IMR-90 (cell line): ENCODE measurements at regions not wholly inside any gene's neighbourhood (a gene's known extent, or its start where the extent isn't known, plus 50 kb on each side); places are given as distances from the start of the nearest gene placed in this dataset.

Source experiments
- ATAC-seq: fragments of 200-7000 bp; cut with Tn5 transposase; 2 replicates; pipeline ENCODE4 v1.9.1; 2020; ENCODE audit warnings: low read depth, mild to moderate bottlenecking, moderate library complexity
- BruUV-seq: library from RNA; stranded (reverse); fragments of 400-500 nt; replicated peaks from 2 replicates; lab custom pipeline; 2021; lab: Mats Ljungman, UMichigan
- CTCF ChIA-PET: fragments of 300-600 bp; formaldehyde crosslinking; extraction: SDS; loops from one replicate; lab custom pipeline; 2021; ENCODE audit warnings: antibody characterized with exemption; lab: Yijun Ruan, JAX
- POLR2A ChIA-PET: fragments of 300-600 bp; sonication (Branson Sonifier 250); formaldehyde crosslinking; loops from one replicate; lab custom pipeline; 2022; ENCODE audit warnings: antibody characterized with exemption; ENCODE audit not compliant: unreplicated experiment; lab: Charles Lee
- DNase-seq: peaks from one replicate; pipeline ENCODE4 v3.0.0; 2013
- H2AFZ ChIP-seq: replicated peaks from 2 replicates; pipeline ENCODE3; 2013; ENCODE audit warnings: low read length, mild to moderate bottlenecking; ENCODE audit not compliant: poor library complexity
- H2AK5ac ChIP-seq: 2 replicates; pipeline ENCODE4 v1.6.1; 2013; ENCODE audit warnings: low read depth, low read length, inconsistent platforms
- H2AK9ac ChIP-seq: replicated peaks from 2 replicates; pipeline ENCODE3; 2013; ENCODE audit warnings: mild to moderate bottlenecking, low read depth, low read length, moderate library complexity; ENCODE audit not compliant: poor library complexity
- H2BK120ac ChIP-seq: 2 replicates; pipeline ENCODE4 v1.6.1; 2013; ENCODE audit warnings: low read depth, low read length, inconsistent platforms
- H2BK15ac ChIP-seq: 3 replicates; pipeline ENCODE4 v1.6.1; 2013; ENCODE audit warnings: low read depth, low read length, inconsistent platforms
- H2BK20ac ChIP-seq: 2 replicates; pipeline ENCODE4 v1.6.1; 2013; ENCODE audit warnings: low read depth, mild to moderate bottlenecking, inconsistent platforms, low read length, moderate library complexity
- H2BK5ac ChIP-seq: 2 replicates; pipeline ENCODE4 v1.6.1; 2013; ENCODE audit warnings: mild to moderate bottlenecking, low read depth, low read length, inconsistent platforms; ENCODE audit not compliant: poor library complexity, severe bottlenecking
- H3K14ac ChIP-seq: replicated peaks from 2 replicates; pipeline ENCODE4 v1.6.1; 2013; ENCODE audit warnings: low read depth, low read length, inconsistent platforms
- H3K18ac ChIP-seq: 2 replicates; pipeline ENCODE4 v1.6.1; 2013; ENCODE audit warnings: low read depth, low read length, control low read depth
- H3K23ac ChIP-seq: 2 replicates; pipeline ENCODE4 v1.6.1; 2013; ENCODE audit warnings: low read depth, low read length, inconsistent platforms
- H3K27ac ChIP-seq: 2 replicates; pipeline ENCODE4 v1.5.1; 2013; ENCODE audit warnings: mild to moderate bottlenecking, control low read depth, low read length; ENCODE audit not compliant: insufficient read depth
- H3K27me3 ChIP-seq: 2 replicates; pipeline ENCODE4 v1.6.1; 2013; ENCODE audit warnings: low read length; ENCODE audit not compliant: control insufficient read depth, insufficient read depth
- H3K36me3 ChIP-seq: 2 replicates; pipeline ENCODE4 v1.6.1; 2013; ENCODE audit warnings: low read length, mixed read lengths; ENCODE audit not compliant: control insufficient read depth, insufficient read depth
- H3K4ac ChIP-seq: 2 replicates; pipeline ENCODE4 v1.6.1; 2013; ENCODE audit warnings: low read depth, low read length, inconsistent platforms
- H3K4me1 ChIP-seq: 2 replicates; pipeline ENCODE4 v1.6.1; 2013; ENCODE audit warnings: low read length, mixed read lengths; ENCODE audit not compliant: control insufficient read depth, insufficient read depth
- H3K4me2 ChIP-seq: 2 replicates; pipeline ENCODE4 v1.6.1; 2013; ENCODE audit warnings: low read depth, mild to moderate bottlenecking, control low read depth, low read length, moderate library complexity
- H3K4me3 ChIP-seq: 2 replicates; pipeline ENCODE4 v1.5.1; 2013; ENCODE audit warnings: low read depth, mild to moderate bottlenecking, control low read depth, low read length, moderate library complexity; ENCODE audit not compliant: insufficient read depth
- H3K56ac ChIP-seq: 2 replicates; pipeline ENCODE4 v1.6.1; 2013; ENCODE audit warnings: low read length, inconsistent platforms; ENCODE audit not compliant: insufficient read depth; ENCODE audit errors: extremely low read depth
- H3K79me1 ChIP-seq, 2 experiments: 2 replicates each; pipeline ENCODE4 v1.6.1; 2013; ENCODE audit warnings: low read length in 2 of 2, inconsistent platforms in 1 of 2, low read depth in 1 of 2
- H3K9ac ChIP-seq: 2 replicates; pipeline ENCODE4 v1.6.1; 2013; ENCODE audit warnings: low read depth, low read length, control low read depth
- H3K9me1 ChIP-seq: 2 replicates; pipeline ENCODE4 v1.6.1; 2013; ENCODE audit warnings: low read length, inconsistent platforms; ENCODE audit not compliant: insufficient read depth
- H3K9me3 ChIP-seq: 2 replicates; pipeline ENCODE4 v1.6.1; 2013; ENCODE audit warnings: low read length; ENCODE audit not compliant: control insufficient read depth, insufficient read depth
- H4K20me1 ChIP-seq: 2 replicates; pipeline ENCODE4 v1.6.1; 2013; ENCODE audit warnings: low read length, inconsistent platforms; ENCODE audit not compliant: insufficient read depth
- H4K5ac ChIP-seq: 2 replicates; pipeline ENCODE4 v1.6.1; 2013; ENCODE audit warnings: mild to moderate bottlenecking, low read depth, low read length, control low read depth
- H4K8ac ChIP-seq, 2 experiments: 2 replicates each; pipeline ENCODE4 v1.6.1; 2013; ENCODE audit warnings: low read depth in 2 of 2, low read length in 2 of 2, control low read depth in 1 of 2, inconsistent platforms in 1 of 2
- H4K91ac ChIP-seq: 2 replicates; pipeline ENCODE4 v1.6.1; 2013; ENCODE audit warnings: low read depth, low read length, inconsistent platforms; ENCODE audit not compliant: insufficient read depth
- BHLHE40 ChIP-seq: fragments of 150-350 bp; IDR thresholded peaks from 2 replicates; pipeline ENCODE4 v1.6.1; 2016; ENCODE audit warnings: mild to moderate bottlenecking, low read depth, low read length
- CEBPB ChIP-seq: IDR thresholded peaks from 2 replicates; pipeline ENCODE4 v1.6.1; 2012; ENCODE audit warnings: low read depth, low read length, improper control_type of control experiment
- CHD1 ChIP-seq: IDR thresholded peaks from 2 replicates; pipeline ENCODE4 v1.6.1; 2012; ENCODE audit warnings: low read depth, low read length, improper control_type of control experiment
- FOS ChIP-seq: fragments of 150-350 bp; IDR thresholded peaks from 2 replicates; pipeline ENCODE4 v1.6.1; 2016; ENCODE audit warnings: low read depth, low read length
- MAFK ChIP-seq: IDR thresholded peaks from 2 replicates; pipeline ENCODE4 v1.6.1; 2012; ENCODE audit warnings: low read depth, low read length, improper control_type of control experiment
- MAZ ChIP-seq: IDR thresholded peaks from 2 replicates; pipeline ENCODE4 v1.6.1; 2012; ENCODE audit warnings: low read depth, mild to moderate bottlenecking, low read length, improper control_type of control experiment, moderate library complexity, borderline replicate concordance
- MXI1 ChIP-seq: IDR thresholded peaks from 2 replicates; pipeline ENCODE4 v1.6.1; 2012; ENCODE audit warnings: low read depth, mild to moderate bottlenecking, low read length, moderate library complexity, borderline replicate concordance
- NFE2L2 ChIP-seq: fragments of 150-350 bp; IDR thresholded peaks from 2 replicates; pipeline ENCODE4 v1.6.1; 2016; ENCODE audit warnings: low read depth, mild to moderate bottlenecking, low read length
- POLR2A ChIP-seq: IDR thresholded peaks from 2 replicates; pipeline ENCODE4 v1.6.1; 2012; ENCODE audit warnings: mild to moderate bottlenecking, low read depth, low read length
- RAD21 ChIP-seq: IDR thresholded peaks from 2 replicates; pipeline ENCODE4 v1.6.1; 2012; ENCODE audit warnings: low read length, improper control_type of control experiment
- RCOR1 ChIP-seq: IDR thresholded peaks from 2 replicates; pipeline ENCODE4 v1.6.1; 2012; ENCODE audit warnings: mild to moderate bottlenecking, low read length, improper control_type of control experiment; ENCODE audit not compliant: insufficient replicate concordance
- RFX5 ChIP-seq: IDR thresholded peaks from 2 replicates; pipeline ENCODE4 v1.8.0; 2012; ENCODE audit warnings: low read depth, mild to moderate bottlenecking, low read length, moderate library complexity
- SMC3 ChIP-seq: fragments of 150-350 bp; IDR thresholded peaks from 2 replicates; pipeline ENCODE4 v1.6.1; 2016; ENCODE audit warnings: low read depth, mild to moderate bottlenecking, antibody characterized with exemption, low read length, moderate library complexity
- WGBS, 2 experiments: methylation state at CpG; one replicate each; pipeline versions ENCODE4 v1.1.5 to v1.1.7; 2013; ENCODE audit warnings: missing lambda C conversion rate in 2 of 2; ENCODE audit not compliant: insufficient read length in 1 of 2; ENCODE audit errors: extremely low coverage in 2 of 2; 5-methylcytosine and 5-hydroxymethylcytosine counted together
- dilution Hi-C: fragments of 300-500 bp; cut with HindIII; formaldehyde crosslinking; loops from one replicate; pipeline ENCODE4 v1.14.3; 2018; ENCODE audit warnings: low sequenced_read_pairs; ENCODE audit not compliant: unreplicated experiment
- in situ Hi-C: fragments of 300-500 bp; cut with MboI; formaldehyde crosslinking; loops from 3 replicates; pipeline ENCODE4 v1.14.3; 2019; ENCODE audit warnings: low sequenced_read_pairs, inconsistent platforms, mixed read lengths
- intact Hi-C: fragments of 100-400 bp; cut with micrococcal nuclease; formaldehyde crosslinking; loops from 2 replicates; pipeline ENCODE4 v1.10.0; 2022
- TF ChIP-seq, protein P1 (sequence below): conservative IDR thresholded peaks from 2 replicates; pipeline ENCODE4 v1.5.1; 2012; ENCODE audit warnings: mild to moderate bottlenecking, low read depth, low read length, improper control_type of control experiment
- TF ChIP-seq, protein P2 (sequence below): fragments of 150-350 bp; IDR thresholded peaks from 2 replicates; pipeline ENCODE4 v1.6.1; 2017; ENCODE audit warnings: mild to moderate bottlenecking, antibody characterized with exemption, low read length, low read depth
- TF ChIP-seq, protein P3 (sequence below): fragments of 150-350 bp; IDR thresholded peaks from 2 replicates; pipeline ENCODE4 v1.6.1; 2016; ENCODE audit warnings: low read depth, mild to moderate bottlenecking, low read length, moderate library complexity, borderline replicate concordance

DNA sequence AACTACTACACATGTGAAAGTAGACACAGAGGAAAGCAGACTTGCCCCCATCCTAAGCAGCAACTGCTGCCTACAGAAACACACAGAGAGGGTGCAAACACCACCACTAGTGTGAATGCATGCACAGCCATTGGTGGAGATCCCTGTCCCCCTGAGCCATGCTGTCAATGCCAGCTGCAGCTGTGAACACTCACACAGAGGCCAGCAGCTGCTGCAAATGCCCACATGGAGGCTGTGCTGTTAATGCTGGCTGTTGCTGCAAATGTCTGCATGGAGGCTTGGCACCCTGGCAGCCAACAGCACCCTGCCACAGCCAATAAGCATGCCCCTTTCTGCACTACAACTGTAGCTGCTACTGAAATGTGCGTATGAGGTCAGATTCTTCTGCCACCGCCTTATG is 355.0 kb downstream of the LNPK start:
- Histone ChIP-seq H3K9me1 (no peaks in the 10 kb centered on the region), H3K36me3 (no peaks in the 10 kb centered on the region), H4K20me1 (no peaks in the 10 kb centered on the region), H3K23ac (no peak overlapping the region), H2BK5ac (no peak overlapping the region), H3K4me1 (no peaks in the 10 kb centered on the region), H3K27me3 (no peaks in the 10 kb centered on the region), H3K4me2 (no peak overlapping the region), H2AFZ (no peak overlapping the region), H2BK20ac (no peak overlapping the region), H3K4me3 (no peak overlapping the region), H3K18ac (no peak overlapping the region), H4K5ac (no peak overlapping the region), H3K14ac (no peak overlapping the region), H4K91ac (no peak overlapping the region), H3K79me1 (no peaks in the 10 kb centered on the region), H3K4ac (no peak overlapping the region), H2BK15ac (no peak overlapping the region), H3K9ac (no peak overlapping the region), H2AK9ac (no peak overlapping the region), H2AK5ac (no peak overlapping the region), H4K8ac (no peak overlapping the region), H3K9me3 (no peaks in the 10 kb centered on the region), H3K27ac (no peak overlapping the region), H3K56ac (no peak overlapping the region), H2BK120ac (no peak overlapping the region)
- DNase-seq, result no peak
- in situ Hi-C loops (no loop called here), dilution Hi-C loops (no loop called here), intact Hi-C loops (no loop called here)
- TF ChIP-seq, protein P1, sequence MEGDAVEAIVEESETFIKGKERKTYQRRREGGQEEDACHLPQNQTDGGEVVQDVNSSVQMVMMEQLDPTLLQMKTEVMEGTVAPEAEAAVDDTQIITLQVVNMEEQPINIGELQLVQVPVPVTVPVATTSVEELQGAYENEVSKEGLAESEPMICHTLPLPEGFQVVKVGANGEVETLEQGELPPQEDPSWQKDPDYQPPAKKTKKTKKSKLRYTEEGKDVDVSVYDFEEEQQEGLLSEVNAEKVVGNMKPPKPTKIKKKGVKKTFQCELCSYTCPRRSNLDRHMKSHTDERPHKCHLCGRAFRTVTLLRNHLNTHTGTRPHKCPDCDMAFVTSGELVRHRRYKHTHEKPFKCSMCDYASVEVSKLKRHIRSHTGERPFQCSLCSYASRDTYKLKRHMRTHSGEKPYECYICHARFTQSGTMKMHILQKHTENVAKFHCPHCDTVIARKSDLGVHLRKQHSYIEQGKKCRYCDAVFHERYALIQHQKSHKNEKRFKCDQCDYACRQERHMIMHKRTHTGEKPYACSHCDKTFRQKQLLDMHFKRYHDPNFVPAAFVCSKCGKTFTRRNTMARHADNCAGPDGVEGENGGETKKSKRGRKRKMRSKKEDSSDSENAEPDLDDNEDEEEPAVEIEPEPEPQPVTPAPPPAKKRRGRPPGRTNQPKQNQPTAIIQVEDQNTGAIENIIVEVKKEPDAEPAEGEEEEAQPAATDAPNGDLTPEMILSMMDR, result no peak
- TF ChIP-seq MAFK, result no peak
- no peak for TF ChIP-seq CHD1
- no peak for TF ChIP-seq CEBPB
- no peak for TF ChIP-seq MAZ
- no peak for TF ChIP-seq FOS
- TF ChIP-seq, protein P2, sequence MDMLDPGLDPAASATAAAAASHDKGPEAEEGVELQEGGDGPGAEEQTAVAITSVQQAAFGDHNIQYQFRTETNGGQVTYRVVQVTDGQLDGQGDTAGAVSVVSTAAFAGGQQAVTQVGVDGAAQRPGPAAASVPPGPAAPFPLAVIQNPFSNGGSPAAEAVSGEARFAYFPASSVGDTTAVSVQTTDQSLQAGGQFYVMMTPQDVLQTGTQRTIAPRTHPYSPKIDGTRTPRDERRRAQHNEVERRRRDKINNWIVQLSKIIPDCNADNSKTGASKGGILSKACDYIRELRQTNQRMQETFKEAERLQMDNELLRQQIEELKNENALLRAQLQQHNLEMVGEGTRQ, result no peak
- TF ChIP-seq POLR2A, result no peak
- TF ChIP-seq, protein P3, sequence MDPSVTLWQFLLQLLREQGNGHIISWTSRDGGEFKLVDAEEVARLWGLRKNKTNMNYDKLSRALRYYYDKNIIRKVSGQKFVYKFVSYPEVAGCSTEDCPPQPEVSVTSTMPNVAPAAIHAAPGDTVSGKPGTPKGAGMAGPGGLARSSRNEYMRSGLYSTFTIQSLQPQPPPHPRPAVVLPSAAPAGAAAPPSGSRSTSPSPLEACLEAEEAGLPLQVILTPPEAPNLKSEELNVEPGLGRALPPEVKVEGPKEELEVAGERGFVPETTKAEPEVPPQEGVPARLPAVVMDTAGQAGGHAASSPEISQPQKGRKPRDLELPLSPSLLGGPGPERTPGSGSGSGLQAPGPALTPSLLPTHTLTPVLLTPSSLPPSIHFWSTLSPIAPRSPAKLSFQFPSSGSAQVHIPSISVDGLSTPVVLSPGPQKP, result no peak
- no peak for TF ChIP-seq BHLHE40
- no peak for TF ChIP-seq SMC3
- TF ChIP-seq RCOR1, result no peak
- TF ChIP-seq MXI1, result no peak
- no peak for TF ChIP-seq RAD21
- TF ChIP-seq NFE2L2, result no peak
- no peak for TF ChIP-seq RFX5
- WGBS, 2 experiments, result 80% methylated on average over 1 of the region's 2 CpGs; no CpG with 5 or more reads in 1 of the 2 experiments
- BruUV-seq, result no TSS peak
- POLR2A ChIA-PET, result no interaction called here
- no peak for ATAC-seq
- CTCF ChIA-PET, result no interaction called here
